Neural cell (in vitro differentiated cells): ENCODE measurements at regions not wholly inside any gene's neighbourhood (a gene's known extent, or its start where the extent isn't known, plus 50 kb on each side); places are given as distances from the start of the nearest gene placed in this dataset.

Source experiments
- EZH2 ChIP-seq: fragments of 200-600, 300-800 bp; shearing (Covaris generic), sonication (generic); IDR thresholded peaks from 2 replicates; pipeline ENCODE4 v1.6.1; 2014; ENCODE audit warnings: antibody characterized with exemption, low read length, borderline replicate concordance, mild to moderate bottlenecking; ENCODE audit not compliant: insufficient read depth, poor library complexity, severe bottlenecking
- POLR2AphosphoS5 ChIP-seq: IDR thresholded peaks from 2 replicates; pipeline ENCODE4 v1.6.1; 2012
- SMC3 ChIP-seq: fragments of 450-650 bp; conservative IDR thresholded peaks from 2 replicates; pipeline ENCODE4 v1.6.1; 2014; ENCODE audit warnings: antibody characterized with exemption, mild to moderate bottlenecking, moderate library complexity; ENCODE audit not compliant: poor library complexity
- TF ChIP-seq, protein P1 (sequence below): fragments of 450-650 bp; IDR thresholded peaks from 2 replicates; pipeline ENCODE4 v1.5.1; 2014; ENCODE audit warnings: antibody characterized with exemption, mild to moderate bottlenecking, moderate library complexity; ENCODE audit not compliant: poor library complexity, severe bottlenecking

GRCh38 chr15:66939016-66939415 lies 126.4 kb upstream of the SMAD3 start:
- TF ChIP-seq, protein P1, sequence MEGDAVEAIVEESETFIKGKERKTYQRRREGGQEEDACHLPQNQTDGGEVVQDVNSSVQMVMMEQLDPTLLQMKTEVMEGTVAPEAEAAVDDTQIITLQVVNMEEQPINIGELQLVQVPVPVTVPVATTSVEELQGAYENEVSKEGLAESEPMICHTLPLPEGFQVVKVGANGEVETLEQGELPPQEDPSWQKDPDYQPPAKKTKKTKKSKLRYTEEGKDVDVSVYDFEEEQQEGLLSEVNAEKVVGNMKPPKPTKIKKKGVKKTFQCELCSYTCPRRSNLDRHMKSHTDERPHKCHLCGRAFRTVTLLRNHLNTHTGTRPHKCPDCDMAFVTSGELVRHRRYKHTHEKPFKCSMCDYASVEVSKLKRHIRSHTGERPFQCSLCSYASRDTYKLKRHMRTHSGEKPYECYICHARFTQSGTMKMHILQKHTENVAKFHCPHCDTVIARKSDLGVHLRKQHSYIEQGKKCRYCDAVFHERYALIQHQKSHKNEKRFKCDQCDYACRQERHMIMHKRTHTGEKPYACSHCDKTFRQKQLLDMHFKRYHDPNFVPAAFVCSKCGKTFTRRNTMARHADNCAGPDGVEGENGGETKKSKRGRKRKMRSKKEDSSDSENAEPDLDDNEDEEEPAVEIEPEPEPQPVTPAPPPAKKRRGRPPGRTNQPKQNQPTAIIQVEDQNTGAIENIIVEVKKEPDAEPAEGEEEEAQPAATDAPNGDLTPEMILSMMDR = no peak
- TF ChIP-seq EZH2 = no peak
- TF ChIP-seq POLR2AphosphoS5 = no peak
- TF ChIP-seq SMC3 = no peak
